NCI-H2107 treated with DMSO at 0.1 percent for 48 hours (cell line): ENCODE measurements at regions not wholly inside any gene's neighbourhood (a gene's known extent, or its start where the extent isn't known, plus 50 kb on each side); places are given as distances from the start of the nearest gene placed in this dataset.
"Not testable (repeated sequence)": the region's sequence is repeated elsewhere in the genome, so short reads cannot be mapped to it uniquely, and the experiment has no call there.

Experiments
- DNase-seq: peaks from one replicate; lab custom pipeline; 2025; ENCODE audit not compliant: unreplicated experiment; lab: John Stamatoyannopoulos, UW

- no peak for DNase-seq
Observed at GRCh38 chr6:8181160-8181881, 79.0 kb upstream of the EEF1E1 start.

DNA sequence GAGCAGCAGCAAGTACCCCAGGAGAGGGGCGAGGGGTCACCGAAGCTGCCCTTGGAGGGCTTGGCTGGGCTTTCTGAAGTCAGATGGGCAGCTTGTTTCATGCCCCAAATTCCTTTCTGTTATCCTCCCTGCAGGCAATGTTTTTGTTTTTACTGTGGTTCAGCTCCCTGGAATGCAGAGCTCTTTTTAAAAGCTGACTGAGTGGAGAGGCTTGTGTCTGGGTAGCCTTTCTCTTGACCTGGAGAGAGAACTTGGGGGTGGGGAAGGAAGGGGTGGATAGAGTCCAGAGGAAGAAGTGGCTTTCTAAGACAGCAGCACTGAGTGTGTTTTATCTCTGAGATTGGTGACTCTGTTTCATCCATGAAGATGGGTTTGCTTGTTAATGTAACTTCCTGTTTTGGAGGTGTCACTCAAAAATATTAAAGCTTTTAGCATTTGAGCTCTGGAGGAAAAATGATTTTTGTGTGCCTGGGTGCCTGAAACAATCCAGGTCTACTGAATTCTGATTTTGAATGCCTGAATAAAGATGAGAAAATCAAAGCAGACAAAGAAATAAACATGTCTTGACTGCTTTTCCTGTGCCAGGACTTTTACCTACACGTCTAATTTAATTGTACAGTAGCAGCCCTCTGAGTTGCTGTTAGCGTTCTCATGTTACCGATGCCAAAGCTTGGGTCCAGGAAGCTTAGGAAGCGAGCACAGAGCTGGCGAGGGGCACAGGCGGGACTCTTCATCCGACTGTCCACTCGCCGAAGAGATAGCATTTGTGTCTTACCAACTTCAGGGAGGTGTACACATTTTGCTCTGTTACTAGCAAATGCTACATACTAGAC lies 78.2 kb upstream of the EEF1E1 start:
- no peak for DNase-seq

GRCh38 chr6:8177721-8178120 lies 75.4 kb upstream of the EEF1E1 start:
- DNase-seq = no peak

GRCh38 chr6:8175046-8175777 lies 72.9 kb upstream of the EEF1E1 start:
- DNase-seq = no peak

GRCh38 chr6:8174571-8174970 lies 72.2 kb upstream of the EEF1E1 start:
- DNase-seq = no peak

- no peak for DNase-seq
Observed at GRCh38 chr6:8172530-8172929, 70.2 kb upstream of the EEF1E1 start.

DNA sequence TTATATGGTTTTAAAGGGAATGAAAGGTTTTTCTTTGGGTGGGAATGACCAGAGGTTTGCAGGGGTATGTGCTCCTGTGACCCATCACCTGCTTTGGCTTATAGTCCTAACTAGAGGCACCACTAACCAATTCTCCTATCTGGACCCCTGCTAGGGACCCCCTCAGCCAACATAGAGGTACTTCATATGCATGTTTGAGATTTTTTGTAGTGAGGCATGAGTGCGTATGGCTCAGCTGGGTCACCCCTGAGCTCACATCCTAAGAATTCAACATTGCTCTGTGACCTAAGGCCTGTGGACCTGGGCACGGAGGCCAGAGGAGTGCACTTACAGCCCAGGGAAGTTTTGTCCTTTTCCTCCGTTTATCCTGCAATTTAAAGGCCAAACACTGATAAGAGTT lies 68.4 kb upstream of the EEF1E1 start:
- no peak for DNase-seq

GRCh38 chr6:8170245-8170644 lies 67.9 kb upstream of the EEF1E1 start:
- no peak for DNase-seq

DNA sequence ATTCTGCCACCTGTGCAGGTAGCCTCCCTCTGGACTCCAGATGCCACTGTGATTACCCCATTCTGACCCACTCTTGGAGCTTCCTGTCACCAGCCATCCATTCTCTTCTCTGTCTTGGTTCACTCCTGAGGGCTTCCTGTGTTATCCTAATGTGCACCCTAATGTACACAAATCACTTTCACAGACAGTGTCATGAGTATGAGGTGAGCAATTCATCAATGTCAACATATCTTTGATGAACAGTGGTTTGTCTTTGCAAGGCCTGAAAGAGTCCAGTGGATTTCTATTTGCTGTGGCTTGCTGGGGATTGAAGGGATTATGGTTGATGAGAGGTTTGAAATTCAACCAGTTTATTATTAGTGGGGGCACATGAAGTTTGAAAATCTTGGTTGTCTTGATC lies 63.8 kb upstream of the EEF1E1 start:
- DNase-seq = no peak

DNA sequence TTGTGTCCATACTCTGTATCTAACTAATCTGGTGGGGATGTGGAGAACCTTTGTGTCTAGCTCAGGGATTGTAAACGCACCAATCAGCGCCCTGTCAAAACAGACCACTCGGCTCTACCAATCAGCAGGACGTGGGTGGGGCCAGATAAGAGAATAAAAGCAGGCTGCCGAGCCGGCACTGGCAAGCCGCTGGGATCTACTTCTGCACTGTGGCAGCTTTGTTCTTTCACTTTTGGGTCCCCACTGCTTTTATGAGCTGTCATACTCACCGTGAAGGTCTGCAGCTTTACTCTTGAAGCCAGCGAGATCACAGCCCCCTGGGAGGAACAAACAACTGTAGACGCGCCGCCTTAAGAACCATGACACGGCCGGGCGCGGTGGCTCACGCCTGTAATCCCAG lies 62.7 kb upstream of the EEF1E1 start:
- DNase-seq = not testable (repeated sequence)

- not testable (repeated sequence) for DNase-seq
Observed at GRCh38 chr6:8164281-8164680, 61.9 kb upstream of the EEF1E1 start.

GRCh38 chr6:8159966-8160365 lies 57.6 kb upstream of the EEF1E1 start:
- no peak for DNase-seq

- no peak for DNase-seq
Observed at GRCh38 chr6:8157839-8158238, 55.5 kb upstream of the EEF1E1 start.

GRCh38 chr6:8155259-8156012 lies 53.1 kb upstream of the EEF1E1 start:
- DNase-seq = no peak
